ENCODE measurements at regions not wholly inside any gene's neighbourhood (a gene's known extent, or its start where the extent isn't known, plus 50 kb on each side); places are given as distances from the start of the nearest gene placed in this dataset.

DNA sequence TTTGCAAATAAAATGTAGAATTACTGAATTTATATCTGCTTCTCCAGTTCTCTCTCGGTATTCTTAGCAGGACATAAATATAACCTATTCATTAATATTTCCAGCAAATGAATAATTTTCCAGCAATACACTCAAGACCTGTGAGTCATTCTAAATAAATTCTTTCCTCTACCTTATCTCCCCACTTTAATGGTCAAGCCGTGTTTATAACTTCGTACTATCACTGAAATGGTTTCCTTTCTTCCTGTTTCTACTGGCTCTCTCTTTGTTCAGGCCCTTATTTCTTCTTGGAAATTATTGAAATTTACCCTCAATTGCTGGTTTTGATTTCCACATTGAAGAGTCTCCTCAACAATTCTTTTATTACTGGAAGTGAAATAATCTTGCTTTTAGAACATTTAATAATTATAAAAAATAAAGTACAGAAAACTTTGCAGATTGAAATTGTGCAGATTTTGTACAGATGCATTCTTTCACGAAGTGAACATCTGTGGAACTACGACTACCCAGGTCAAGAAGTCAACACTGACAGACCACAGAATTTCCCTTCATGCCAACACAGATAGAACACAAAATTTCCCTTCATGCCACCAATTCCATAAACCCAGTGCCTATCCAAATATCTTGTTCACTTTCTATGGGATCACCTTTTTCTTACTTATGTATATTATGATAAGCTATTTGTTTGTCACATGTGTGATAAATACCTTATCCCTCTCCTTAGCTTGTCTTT is 205.7 kb downstream of the FAT4 start:
- TF ChIP-seq, protein P1, sequence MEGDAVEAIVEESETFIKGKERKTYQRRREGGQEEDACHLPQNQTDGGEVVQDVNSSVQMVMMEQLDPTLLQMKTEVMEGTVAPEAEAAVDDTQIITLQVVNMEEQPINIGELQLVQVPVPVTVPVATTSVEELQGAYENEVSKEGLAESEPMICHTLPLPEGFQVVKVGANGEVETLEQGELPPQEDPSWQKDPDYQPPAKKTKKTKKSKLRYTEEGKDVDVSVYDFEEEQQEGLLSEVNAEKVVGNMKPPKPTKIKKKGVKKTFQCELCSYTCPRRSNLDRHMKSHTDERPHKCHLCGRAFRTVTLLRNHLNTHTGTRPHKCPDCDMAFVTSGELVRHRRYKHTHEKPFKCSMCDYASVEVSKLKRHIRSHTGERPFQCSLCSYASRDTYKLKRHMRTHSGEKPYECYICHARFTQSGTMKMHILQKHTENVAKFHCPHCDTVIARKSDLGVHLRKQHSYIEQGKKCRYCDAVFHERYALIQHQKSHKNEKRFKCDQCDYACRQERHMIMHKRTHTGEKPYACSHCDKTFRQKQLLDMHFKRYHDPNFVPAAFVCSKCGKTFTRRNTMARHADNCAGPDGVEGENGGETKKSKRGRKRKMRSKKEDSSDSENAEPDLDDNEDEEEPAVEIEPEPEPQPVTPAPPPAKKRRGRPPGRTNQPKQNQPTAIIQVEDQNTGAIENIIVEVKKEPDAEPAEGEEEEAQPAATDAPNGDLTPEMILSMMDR (IDR thresholded peaks at IDR 0.05; ENCODE audit: borderline replicate concordance, extremely low read depth, low read length, poor library complexity, severe bottlenecking), result no peak
- TF ChIP-seq EZH2 (IDR thresholded peaks at IDR 0.05; ENCODE audit: borderline replicate concordance, low read depth, low read length, severe bottlenecking), result no peak
